ENCODE measurements at regions not wholly inside any gene's neighbourhood (a gene's known extent, or its start where the extent isn't known, plus 50 kb on each side); places are given as distances from the start of the nearest gene placed in this dataset.

GRCh38 chr20:10770753-10771152, 97.0 kb upstream of the JAG1 start:
- H3K4me3 ChIP-seq (ENCODE audit: low read depth, low read length): no peak overlapping the region

GRCh38 chr20:10771435-10772140, 97.8 kb upstream of the JAG1 start:
- H3K4me3 ChIP-seq (ENCODE audit: low read depth, low read length): no peak overlapping the region

GRCh38 chr20:10774357-10774943, 100.7 kb upstream of the JAG1 start:
- H3K4me3 ChIP-seq (ENCODE audit: low read depth, low read length): no peak overlapping the region

DNA sequence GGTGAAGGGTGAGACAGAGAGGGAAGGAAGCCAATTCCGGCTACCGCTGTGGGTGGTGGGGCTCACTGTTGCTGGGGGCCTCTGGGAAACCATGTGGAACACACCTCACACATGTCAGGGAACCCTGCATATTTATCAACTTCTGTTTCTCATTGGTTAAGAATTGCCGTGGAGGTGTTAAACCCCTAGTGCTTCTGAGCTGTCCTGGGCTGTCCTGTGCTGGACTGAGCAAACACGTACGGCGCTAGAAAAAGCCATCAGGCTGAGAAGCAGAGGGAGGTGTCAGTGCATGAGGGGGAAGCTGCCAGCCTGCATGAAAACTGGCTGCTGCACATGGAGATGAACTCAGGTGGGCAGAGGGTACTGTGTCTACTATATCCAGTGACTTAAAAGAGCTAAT, 103.9 kb upstream of the JAG1 start:
- no peak overlapping the region for H3K4me3 ChIP-seq (ENCODE audit: low read depth, low read length)

GRCh38 chr20:10779911-10780310, 106.1 kb upstream of the JAG1 start:
- no peak overlapping the region for H3K4me3 ChIP-seq (ENCODE audit: low read depth, low read length)

DNA sequence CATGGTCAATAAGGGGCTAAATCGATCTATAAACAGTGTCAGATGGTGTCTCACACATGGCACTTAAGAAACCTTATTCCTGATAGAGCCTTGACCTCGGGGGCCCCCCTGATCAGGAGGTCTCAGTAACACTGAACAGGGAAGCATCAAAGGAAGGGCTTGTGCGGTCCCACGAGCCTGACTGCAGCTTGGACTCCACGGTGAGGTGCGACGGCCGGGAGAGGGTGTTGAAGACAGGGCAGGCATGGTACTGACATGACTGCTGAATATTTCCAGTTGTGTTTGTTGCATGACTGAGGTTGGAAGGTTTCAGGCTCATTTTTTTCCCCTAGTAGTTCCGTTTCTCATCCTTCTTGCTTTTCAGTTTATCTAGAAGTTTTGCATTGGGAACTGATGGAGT, 107.1 kb upstream of the JAG1 start:
- no peak overlapping the region for H3K4me3 ChIP-seq (ENCODE audit: low read depth, low read length)

GRCh38 chr20:10781526-10781925, 107.7 kb upstream of the JAG1 start:
- no peak overlapping the region for H3K4me3 ChIP-seq (ENCODE audit: low read depth, low read length)

DNA sequence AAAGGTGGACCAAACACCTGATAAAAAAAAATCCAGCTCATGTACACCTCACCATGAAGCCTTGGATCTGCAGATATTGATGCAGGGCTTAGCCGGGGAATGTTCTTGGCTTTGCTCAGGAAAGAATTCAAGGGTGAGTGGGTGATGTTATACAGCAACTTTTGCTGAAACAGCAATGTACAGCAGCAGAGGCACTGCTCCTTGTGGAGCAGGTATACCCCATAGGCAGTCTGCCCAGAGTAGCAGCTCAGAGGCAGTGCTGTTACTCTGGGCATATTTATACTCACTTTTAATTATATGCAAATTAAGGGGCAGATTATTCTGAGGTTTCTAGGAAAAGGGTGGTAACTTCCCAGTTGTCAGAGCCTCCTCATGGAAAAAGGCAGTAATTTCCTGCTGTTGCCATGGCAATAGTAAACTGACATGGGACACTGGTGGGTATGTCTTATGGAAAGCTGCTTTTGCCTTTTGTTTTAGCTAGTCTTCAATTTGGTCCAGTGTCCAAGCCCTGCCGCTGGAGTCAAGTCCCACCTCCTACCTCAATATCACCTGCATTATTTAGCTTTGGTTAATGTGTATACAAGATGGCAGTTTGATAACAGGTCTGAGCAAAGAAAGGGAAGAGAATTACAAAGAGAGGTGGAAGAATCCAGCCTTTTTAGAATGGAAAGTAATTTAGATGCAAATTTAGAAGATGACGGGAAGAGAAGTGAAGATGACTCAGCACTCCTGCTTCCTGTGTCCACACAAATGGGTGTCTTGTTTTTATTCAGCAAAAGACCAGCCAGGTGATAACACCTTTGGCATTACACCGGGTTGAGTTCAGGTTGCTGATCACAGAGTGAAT, 110.1 kb upstream of the JAG1 start:
- H3K4me3 ChIP-seq (ENCODE audit: low read depth, low read length): no peak overlapping the region

DNA sequence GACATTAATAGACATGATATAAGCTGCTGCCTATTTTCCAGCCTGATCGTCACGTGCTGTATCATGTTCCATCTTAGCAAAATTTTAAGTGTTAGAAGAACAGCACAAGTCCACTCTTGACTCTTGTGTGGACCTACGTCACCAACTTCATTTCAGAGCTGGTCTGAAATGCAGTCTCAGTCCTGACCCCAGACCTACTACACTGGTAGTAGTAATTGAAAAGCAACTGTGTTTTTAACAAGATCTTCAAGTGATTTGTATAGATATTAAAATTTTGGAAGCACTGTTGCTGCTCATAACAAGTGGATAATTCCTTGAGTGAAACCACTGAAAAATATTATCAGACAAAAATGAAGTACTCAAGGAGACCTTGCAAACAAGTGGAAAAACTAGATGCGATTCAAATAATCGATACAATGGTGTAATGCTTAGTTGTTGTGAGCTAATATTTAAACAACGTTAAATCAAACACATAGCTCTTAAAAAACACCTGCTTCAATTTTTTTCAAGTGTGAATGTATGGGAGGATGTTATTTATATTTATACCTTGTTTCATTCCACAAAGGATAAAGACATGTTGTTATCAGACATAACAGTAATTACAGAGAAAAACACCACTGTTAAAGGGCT, 110.9 kb upstream of the JAG1 start:
- H3K4me3 ChIP-seq (ENCODE audit: low read depth, low read length): no peak overlapping the region

- no peak overlapping the region for H3K4me3 ChIP-seq (ENCODE audit: low read depth, low read length)
Measured at GRCh38 chr20:10786678-10787077, 112.9 kb upstream of the JAG1 start.

GRCh38 chr20:10788055-10788454, 114.3 kb upstream of the JAG1 start:
- no peak overlapping the region for H3K4me3 ChIP-seq (ENCODE audit: low read depth, low read length)

- no peak overlapping the region for H3K4me3 ChIP-seq (ENCODE audit: low read depth, low read length)
Measured at GRCh38 chr20:10788877-10789276, 115.1 kb upstream of the JAG1 start.

DNA sequence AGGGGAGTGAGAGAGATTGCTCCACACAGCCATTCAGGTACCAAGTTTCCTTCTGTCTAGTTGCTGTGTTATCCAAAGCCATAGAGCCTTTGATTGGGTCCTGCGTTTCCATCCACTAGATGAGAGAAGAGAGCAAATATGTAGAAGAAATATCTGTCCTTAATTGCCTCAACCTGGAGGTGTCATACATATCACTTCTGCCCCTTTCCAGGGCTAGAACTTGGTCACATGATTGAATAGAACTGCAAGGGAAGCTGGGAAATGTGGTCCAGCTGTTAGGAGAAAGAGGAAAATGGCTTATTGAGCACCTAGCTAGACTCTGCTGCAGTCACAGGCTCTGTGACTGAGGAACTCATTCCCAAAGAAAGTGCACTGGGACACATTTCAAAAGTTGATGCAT, 115.6 kb upstream of the JAG1 start:
- no peak overlapping the region for H3K4me3 ChIP-seq (ENCODE audit: low read depth, low read length)

GRCh38 chr20:10790013-10790412, 116.2 kb upstream of the JAG1 start:
- H3K4me3 ChIP-seq (ENCODE audit: low read depth, low read length): no peak overlapping the region

GRCh38 chr20:10792291-10792690, 118.5 kb upstream of the JAG1 start:
- no peak overlapping the region for H3K4me3 ChIP-seq (ENCODE audit: low read depth, low read length)

DNA sequence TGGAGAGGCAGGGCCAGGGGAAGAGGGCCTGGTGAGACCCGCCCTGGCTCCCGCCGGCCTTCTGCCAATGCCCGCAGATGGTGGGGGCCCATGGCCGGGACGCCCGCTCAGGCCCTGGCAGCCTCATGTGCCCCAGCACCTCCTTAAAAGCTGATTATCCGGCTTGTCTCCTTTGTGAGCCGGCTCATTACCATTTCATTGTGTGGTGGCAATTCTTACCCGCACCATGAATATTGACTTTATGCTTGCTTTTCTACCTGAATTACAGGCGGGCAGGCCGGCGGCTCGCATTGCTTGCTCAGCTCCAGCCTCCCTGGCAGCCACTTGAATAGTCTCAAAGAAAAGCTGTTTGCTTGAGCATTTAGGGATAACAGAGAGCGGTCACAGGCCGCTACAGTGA, 120.0 kb upstream of the JAG1 start:
- H3K4me3 ChIP-seq (ENCODE audit: low read depth, low read length): no peak overlapping the region

GRCh38 chr20:10794765-10795164, 121.0 kb upstream of the JAG1 start:
- no peak overlapping the region for H3K4me3 ChIP-seq (ENCODE audit: low read depth, low read length)

DNA sequence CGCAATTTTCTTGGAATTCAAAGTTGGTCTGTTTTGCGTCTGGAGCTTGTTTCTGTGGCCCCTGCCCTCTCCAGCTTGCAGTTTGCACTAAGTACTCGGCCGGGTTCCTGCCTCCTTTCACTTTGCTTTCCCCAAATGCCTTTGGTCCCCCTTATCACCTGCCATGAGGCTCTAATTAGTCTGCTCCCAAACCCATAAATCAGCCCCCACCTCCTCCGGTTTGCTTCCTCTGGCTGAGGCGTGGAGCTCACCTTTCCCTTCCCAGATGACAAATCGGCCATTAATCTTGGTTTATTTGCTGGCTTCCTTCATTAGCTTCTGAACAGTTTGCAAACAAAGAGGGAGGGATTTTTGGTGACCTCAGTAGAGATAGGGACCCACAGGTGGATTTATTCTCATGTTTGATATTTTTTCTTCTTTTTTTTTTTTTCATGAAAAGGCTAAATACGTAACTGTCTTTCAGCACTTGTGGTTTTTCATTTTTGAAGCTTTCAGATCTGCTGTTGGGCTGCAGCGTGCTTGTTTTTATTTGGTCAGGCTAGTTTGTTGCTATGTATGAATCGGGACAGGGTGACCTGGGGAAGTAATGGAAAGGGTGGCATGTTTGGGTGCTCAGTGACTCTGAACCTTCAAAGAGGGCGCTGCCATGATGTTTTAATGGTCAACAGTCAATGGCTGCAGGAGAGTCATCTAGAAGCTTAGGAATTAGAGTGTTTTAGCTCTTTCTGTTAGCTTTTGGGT, 121.7 kb upstream of the JAG1 start:
- no peak overlapping the region for H3K4me3 ChIP-seq (ENCODE audit: low read depth, low read length)

DNA sequence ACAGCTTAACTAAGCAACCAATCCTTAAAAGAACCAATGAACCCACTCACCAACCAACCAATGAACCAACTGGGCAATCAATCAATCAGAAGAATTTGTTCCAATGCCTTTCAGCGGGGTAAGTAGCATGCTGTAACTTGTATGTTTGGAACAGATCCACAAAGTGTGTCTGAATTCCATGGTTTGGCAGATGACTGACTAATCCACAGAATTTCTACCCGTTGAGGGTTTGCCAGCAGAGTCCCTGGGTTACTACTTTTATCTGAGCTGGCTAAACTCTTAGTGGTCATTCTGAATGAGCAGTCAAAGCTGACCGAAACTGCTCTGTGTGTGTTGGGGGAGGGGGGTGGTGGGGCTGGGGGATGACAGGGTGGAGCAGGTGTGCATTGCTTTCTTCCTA, 125.0 kb upstream of the JAG1 start:
- H3K4me3 ChIP-seq (ENCODE audit: low read depth, low read length): no peak overlapping the region

DNA sequence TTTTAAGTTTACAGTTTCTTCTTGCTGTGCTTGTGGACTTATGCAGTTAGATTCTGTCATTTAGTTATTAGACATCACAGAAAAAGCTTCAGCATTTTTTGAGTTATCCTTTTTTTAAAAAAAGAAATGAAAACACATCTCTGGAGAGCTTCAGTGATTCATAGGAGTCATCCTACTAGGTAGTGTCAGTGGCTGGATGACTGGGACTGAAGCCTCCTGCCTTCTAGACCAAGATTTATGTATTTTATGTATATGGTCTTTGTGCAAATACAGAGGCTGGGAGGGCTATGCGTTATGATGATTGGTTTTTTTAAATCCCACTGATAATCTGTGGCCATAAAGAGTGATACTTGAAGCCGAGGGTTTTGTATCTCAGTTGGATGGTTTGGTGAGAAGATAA, 125.9 kb upstream of the JAG1 start:
- no peak overlapping the region for H3K4me3 ChIP-seq (ENCODE audit: low read depth, low read length)

DNA sequence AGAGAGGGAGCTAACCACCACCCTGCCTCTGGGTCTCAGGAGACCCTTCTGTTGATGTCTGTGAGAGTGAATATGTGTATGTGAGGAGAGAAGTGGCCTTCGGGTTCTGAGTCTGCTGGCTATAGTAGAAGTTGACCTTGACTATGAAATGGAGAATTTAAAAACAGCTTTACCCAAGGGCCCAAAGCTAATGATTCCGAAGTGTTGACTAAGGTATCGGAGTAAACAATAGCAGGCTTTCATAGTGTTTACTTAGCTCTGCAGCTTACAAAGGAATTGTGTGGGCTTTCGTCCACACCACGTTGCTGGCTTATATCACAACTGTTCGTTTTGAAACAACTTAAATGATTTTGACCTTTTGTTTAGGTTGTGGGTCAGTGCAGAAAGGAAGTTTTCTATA, 126.5 kb upstream of the JAG1 start:
- H3K4me3 ChIP-seq (ENCODE audit: low read depth, low read length): no peak overlapping the region

Measured in iPS-11a (cell line).